ENCODE measurements at regions not wholly inside any gene's neighbourhood (a gene's known extent, or its start where the extent isn't known, plus 50 kb on each side); places are given as distances from the start of the nearest gene placed in this dataset.

DNA sequence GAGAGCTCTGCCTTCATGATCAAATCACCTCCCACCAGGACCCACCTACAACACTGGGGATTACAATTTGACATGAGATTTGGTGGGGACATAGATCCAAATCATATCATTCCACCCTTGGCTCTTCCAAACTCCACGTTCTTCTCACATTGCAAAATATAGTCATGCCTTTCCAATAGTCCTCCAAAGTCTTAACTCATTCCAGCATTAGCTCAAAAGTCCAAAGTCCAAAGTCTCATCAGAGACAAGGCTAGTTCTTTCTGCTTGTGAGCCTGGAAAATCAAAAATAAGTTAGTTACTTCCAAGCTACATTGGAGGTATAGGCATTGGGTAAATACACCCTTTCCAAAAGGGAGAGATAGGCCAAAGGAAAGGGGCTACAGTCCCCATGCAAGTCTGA lies 186.9 kb upstream of the PAPPA start:
- no peak overlapping the region for H3K56ac ChIP-seq (ENCODE audit: insufficient read length, low read depth, low read length)
- peaks cover 28 to 36% of the 10 kb centered on the region in 2 experiments for H3K9me3 Mint-ChIP-seq

More for the DNA sequence above, 186.9 kb upstream of the PAPPA start:
- no peaks in the 10 kb centered on the region for H3K27me3 ChIP-seq (ENCODE audit: insufficient read depth, low read length)
- H3K23me2 ChIP-seq (ENCODE audit: insufficient read length, low read depth, low read length, poor library complexity, severe bottlenecking) = no peaks in the 10 kb centered on the region
- no peaks in the 10 kb centered on the region for H3K79me1 ChIP-seq (ENCODE audit: insufficient read depth, low read depth, low read length, poor library complexity, severe bottlenecking)
- H2BK20ac ChIP-seq (ENCODE audit: low read depth, low read length, poor library complexity, severe bottlenecking) = no peak overlapping the region
- no peak overlapping the region for H3K27ac Mint-ChIP-seq
- no peak overlapping the region for H2BK15ac ChIP-seq (ENCODE audit: low read depth, low read length)
- no peak overlapping the region for H3K14ac ChIP-seq (ENCODE audit: insufficient read depth, low read length)
- no peak overlapping the region for H4K8ac ChIP-seq (replicated peaks; ENCODE audit: insufficient read length, low read depth, low read length)
- H2AFZ ChIP-seq (ENCODE audit: low read length) = no peak overlapping the region
- H3K9ac ChIP-seq (ENCODE audit: extremely low read depth, insufficient read length, low read length) = no peak overlapping the region
- no peak overlapping the region for H2BK12ac ChIP-seq (ENCODE audit: insufficient read length, low read depth, low read length)
- H4K91ac ChIP-seq (ENCODE audit: insufficient read length, low read depth, low read length) = no peak overlapping the region
- H3K79me2 ChIP-seq (ENCODE audit: insufficient read depth, low read length) = no peaks in the 10 kb centered on the region
- H3K18ac ChIP-seq (ENCODE audit: insufficient read length, low read depth, low read length) = no peak overlapping the region
- WGBS (ENCODE audit: extremely low coverage, insufficient read length, low lambda C conversion rate) = no CpG with 5 or more reads among the region's 1 CpG
- DNase-seq = no peak
- peaks cover 5 to 23% (median 18%) of the 10 kb centered on the region in 3 experiments; a peak in 6 of 7 replicates for H3K36me3 Mint-ChIP-seq (ENCODE audit: insufficient read depth in 1 of 3, low read depth in 3 of 3)
- H3K9me3 ChIP-seq (ENCODE audit: control insufficient read depth, low read depth, low read length) = no peaks in the 10 kb centered on the region
- no peaks in the 10 kb centered on the region for H4K20me1 ChIP-seq (ENCODE audit: control insufficient read depth, insufficient read depth, insufficient read length)
- H3K23ac ChIP-seq (ENCODE audit: insufficient read length, low read depth, low read length) = no peak overlapping the region
- no peak overlapping the region for H3K4me3 Mint-ChIP-seq
- H3K4ac ChIP-seq (ENCODE audit: low read depth, low read length) = no peak overlapping the region
- H3K4me2 ChIP-seq (ENCODE audit: insufficient read depth, insufficient read length, low read length) = no peak overlapping the region
- H2BK120ac ChIP-seq (ENCODE audit: low read depth, low read length, poor library complexity, severe bottlenecking) = no peak overlapping the region
- H2BK5ac ChIP-seq (ENCODE audit: insufficient read length, low read length) = no peak overlapping the region
- no peaks in the 10 kb centered on the region for H3K4me1 Mint-ChIP-seq
- H3K4me1 ChIP-seq (ENCODE audit: insufficient read depth, low read length) = no peaks in the 10 kb centered on the region
- no peak overlapping the region for H3T11ph ChIP-seq (ENCODE audit: low read length)
- TF ChIP-seq, protein P1, sequence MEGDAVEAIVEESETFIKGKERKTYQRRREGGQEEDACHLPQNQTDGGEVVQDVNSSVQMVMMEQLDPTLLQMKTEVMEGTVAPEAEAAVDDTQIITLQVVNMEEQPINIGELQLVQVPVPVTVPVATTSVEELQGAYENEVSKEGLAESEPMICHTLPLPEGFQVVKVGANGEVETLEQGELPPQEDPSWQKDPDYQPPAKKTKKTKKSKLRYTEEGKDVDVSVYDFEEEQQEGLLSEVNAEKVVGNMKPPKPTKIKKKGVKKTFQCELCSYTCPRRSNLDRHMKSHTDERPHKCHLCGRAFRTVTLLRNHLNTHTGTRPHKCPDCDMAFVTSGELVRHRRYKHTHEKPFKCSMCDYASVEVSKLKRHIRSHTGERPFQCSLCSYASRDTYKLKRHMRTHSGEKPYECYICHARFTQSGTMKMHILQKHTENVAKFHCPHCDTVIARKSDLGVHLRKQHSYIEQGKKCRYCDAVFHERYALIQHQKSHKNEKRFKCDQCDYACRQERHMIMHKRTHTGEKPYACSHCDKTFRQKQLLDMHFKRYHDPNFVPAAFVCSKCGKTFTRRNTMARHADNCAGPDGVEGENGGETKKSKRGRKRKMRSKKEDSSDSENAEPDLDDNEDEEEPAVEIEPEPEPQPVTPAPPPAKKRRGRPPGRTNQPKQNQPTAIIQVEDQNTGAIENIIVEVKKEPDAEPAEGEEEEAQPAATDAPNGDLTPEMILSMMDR (conservative IDR thresholded peaks at IDR 0.05) = no peak
- no peak overlapping the region for H3K27ac ChIP-seq (ENCODE audit: insufficient read length, low read depth, low read length)
- no peak overlapping the region for H2AK5ac ChIP-seq (ENCODE audit: insufficient read length, low read length)
- peaks cover under 1% of the 10 kb centered on the region for H3K27me3 Mint-ChIP-seq (ENCODE audit: low read depth)
- H4K5ac ChIP-seq (ENCODE audit: insufficient read length, low read depth, low read length) = no peak overlapping the region
